ENCODE measurements at regions not wholly inside any gene's neighbourhood (a gene's known extent, or its start where the extent isn't known, plus 50 kb on each side); places are given as distances from the start of the nearest gene placed in this dataset.

DNA sequence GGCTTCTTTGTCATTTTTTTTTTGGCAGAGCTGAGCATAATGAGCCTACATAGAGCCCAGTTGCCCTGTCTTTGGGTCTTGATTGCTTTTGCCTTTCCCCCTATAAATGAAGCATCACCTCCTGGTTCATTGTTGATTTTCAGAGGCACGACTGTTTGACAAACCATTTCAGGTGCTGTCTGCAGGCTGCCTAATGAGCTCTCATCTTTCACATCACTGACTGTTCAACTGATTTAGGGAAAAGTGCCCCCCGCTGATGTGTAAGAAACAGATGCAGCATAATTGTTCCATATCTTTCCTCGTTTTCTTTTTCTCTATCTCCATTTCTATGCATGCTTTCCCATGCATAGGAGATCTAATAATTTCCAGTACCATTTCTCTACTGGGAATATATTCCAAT lies 338.6 kb downstream of the TMEM38B start:
- Histone ChIP-seq H3K36me3 (ENCODE audit: control insufficient read depth in 2 of 3, insufficient read depth in 3 of 3, low read length in 3 of 3) (no peaks in the 10 kb centered on the region), H3K9ac (ENCODE audit: low read length in 3 of 3) (no peak overlapping the region), H3K27ac (ENCODE audit: low read depth in 2 of 2, low read length in 2 of 2) (no peak overlapping the region), H3K4me1 (ENCODE audit: control insufficient read depth in 2 of 3, insufficient read depth in 2 of 3, low read depth in 1 of 3, low read length in 3 of 3) (no peaks in the 10 kb centered on the region), H3K27me3 (ENCODE audit: control insufficient read depth, insufficient read depth, low read length) (no peaks in the 10 kb centered on the region), H3K9me3 (ENCODE audit: control insufficient read depth in 2 of 3, insufficient read depth in 1 of 3, low read length in 3 of 3) (no peaks in the 10 kb centered on the region), H3K4me3 (ENCODE audit: low read length in 3 of 3) (no peak overlapping the region)
- no peak for DNase-seq
- no peak for TF ChIP-seq CTCF (IDR thresholded peaks at IDR 0.05; ENCODE audit: borderline replicate concordance, extremely low read depth, insufficient read depth)
- FAIRE-seq = no peak
- intact Hi-C loops (cut with DNase I) = no loop called here

DNA sequence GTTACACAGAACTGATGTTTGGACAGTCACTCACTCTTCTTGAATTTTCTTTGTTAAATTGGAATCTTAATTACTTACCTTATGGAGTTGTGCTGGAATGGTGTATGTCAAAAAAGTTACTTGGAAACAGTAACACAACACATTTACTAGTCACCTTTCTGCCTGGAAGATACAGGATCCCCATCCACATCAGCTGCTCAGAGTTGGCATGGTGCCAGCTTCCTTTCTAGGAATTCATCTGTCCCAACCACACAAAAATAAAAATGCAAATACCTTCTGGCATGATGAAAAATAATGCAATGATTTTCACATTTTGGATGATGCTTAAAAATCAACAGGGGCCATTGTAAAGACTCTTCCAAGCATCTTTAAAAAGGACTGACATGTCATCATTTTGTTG lies 341.5 kb downstream of the TMEM38B start:
- FAIRE-seq = no peak
- no peaks in the 10 kb centered on the region for H3K4me1 ChIP-seq (ENCODE audit: control insufficient read depth in 2 of 3, insufficient read depth in 2 of 3, low read depth in 1 of 3, low read length in 3 of 3)
- H3K27ac ChIP-seq (ENCODE audit: low read depth in 2 of 2, low read length in 2 of 2) = no peak overlapping the region
- H3K9ac ChIP-seq (ENCODE audit: low read length in 3 of 3) = no peak overlapping the region
- no peaks in the 10 kb centered on the region for H3K36me3 ChIP-seq (ENCODE audit: control insufficient read depth in 2 of 3, insufficient read depth in 3 of 3, low read length in 3 of 3)
- no peak overlapping the region for H3K4me3 ChIP-seq (ENCODE audit: low read length in 3 of 3)
- no peak for TF ChIP-seq CTCF (IDR thresholded peaks at IDR 0.05; ENCODE audit: borderline replicate concordance, extremely low read depth, insufficient read depth)
- H3K9me3 ChIP-seq (ENCODE audit: control insufficient read depth in 2 of 3, insufficient read depth in 1 of 3, low read length in 3 of 3) = no peaks in the 10 kb centered on the region
- H3K27me3 ChIP-seq (ENCODE audit: control insufficient read depth, insufficient read depth, low read length) = no peaks in the 10 kb centered on the region
- no peak for DNase-seq
- intact Hi-C loops (cut with DNase I) = no loop called here

GRCh38 chr9:106038266-106039001 lies 344.1 kb downstream of the TMEM38B start:
- Histone ChIP-seq H3K27ac (ENCODE audit: low read depth in 2 of 2, low read length in 2 of 2) (no peak overlapping the region), H3K36me3 (ENCODE audit: control insufficient read depth in 2 of 3, insufficient read depth in 3 of 3, low read length in 3 of 3) (no peaks in the 10 kb centered on the region), H3K9ac (ENCODE audit: low read length in 3 of 3) (no peak overlapping the region), H3K4me1 (ENCODE audit: control insufficient read depth in 2 of 3, insufficient read depth in 2 of 3, low read depth in 1 of 3, low read length in 3 of 3) (no peaks in the 10 kb centered on the region), H3K27me3 (ENCODE audit: control insufficient read depth, insufficient read depth, low read length) (no peaks in the 10 kb centered on the region), H3K9me3 (ENCODE audit: control insufficient read depth in 2 of 3, insufficient read depth in 1 of 3, low read length in 3 of 3) (no peaks in the 10 kb centered on the region), H3K4me3 (ENCODE audit: low read length in 3 of 3) (no peak overlapping the region)
- FAIRE-seq (no peak), DNase-seq (no peak)
- TF ChIP-seq CTCF (IDR thresholded peaks at IDR 0.05; ENCODE audit: borderline replicate concordance, extremely low read depth, insufficient read depth) = no peak
- intact Hi-C loops (cut with DNase I) = no loop called here

All from kidney (tissue), 13 donors.